HEK293T (cell line): ENCODE measurements at regions not wholly inside any gene's neighbourhood (a gene's known extent, or its start where the extent isn't known, plus 50 kb on each side); places are given as distances from the start of the nearest gene placed in this dataset.

Experiments used
- ARNT ChIP-seq: fragments of 450-650 bp; IDR thresholded peaks from 2 replicates; pipeline ENCODE4 v1.6.1; 2017; ENCODE audit warnings: mild to moderate bottlenecking
- SUZ12 ChIP-seq: fragments of 450-650 bp; IDR thresholded peaks from 2 replicates; pipeline ENCODE4 v1.6.1; 2016; ENCODE audit warnings: mild to moderate bottlenecking

DNA sequence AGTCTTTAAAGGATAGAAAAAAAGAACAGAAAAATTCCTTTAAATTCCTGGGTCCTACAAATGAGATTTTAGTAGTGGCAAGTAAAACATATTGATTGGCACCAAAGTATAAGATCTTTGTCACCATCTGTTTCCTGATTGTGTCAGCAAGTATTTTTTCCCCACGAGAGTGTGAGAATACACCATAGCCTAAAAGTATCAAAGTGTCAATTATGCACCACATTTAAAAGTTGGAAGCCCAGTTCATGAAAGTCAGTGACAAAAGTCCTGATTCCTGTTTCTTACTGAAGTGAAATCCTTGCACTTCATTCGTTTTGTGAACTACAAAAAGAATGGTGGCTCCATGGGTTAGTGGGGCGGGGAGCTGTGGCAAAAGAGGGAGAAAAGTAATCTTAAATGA, 83.8 kb upstream of the DPH6 start:
- TF ChIP-seq ARNT = no peak
- TF ChIP-seq SUZ12 = no peak
